Stimulated activated CD4-positive, alpha-beta T cell treated with anti-CD3 and anti-CD28 coated beads, Interleukin-4, amount 100 ng/mL, for 48 hours (primary cell): ENCODE measurements at regions not wholly inside any gene's neighbourhood (a gene's known extent, or its start where the extent isn't known, plus 50 kb on each side); places are given as distances from the start of the nearest gene placed in this dataset.

ENCODE experiments used
- DNase-seq, 2 donors: peaks; one replicate each; pipeline ENCODE4 v3.0.0-alpha.2; 2020; ENCODE audit warnings: low read depth in 2 of 2

GRCh38 chr5:167696558-167697314, 594.7 kb upstream of the WWC1 start:
- DNase-seq, result no peak

- no peak for DNase-seq
These were observed 592.0 kb upstream of the WWC1 start for GRCh38 chr5:167699432-167699831.

- no peak for DNase-seq
These were observed 590.4 kb upstream of the WWC1 start for GRCh38 chr5:167701051-167701450.

- no peak for DNase-seq
These were observed 589.4 kb upstream of the WWC1 start for GRCh38 chr5:167702014-167702413.

GRCh38 chr5:167708449-167708848, 583.0 kb upstream of the WWC1 start:
- no peak for DNase-seq

- DNase-seq, result no peak
These were observed 581.8 kb upstream of the WWC1 start for GRCh38 chr5:167709625-167710024.

- DNase-seq, result no peak
These were observed 580.9 kb upstream of the WWC1 start for GRCh38 chr5:167710444-167711073.

GRCh38 chr5:167712986-167713585, 578.4 kb upstream of the WWC1 start:
- DNase-seq, result no peak

GRCh38 chr5:167713896-167714295, 577.5 kb upstream of the WWC1 start:
- DNase-seq, result no peak

GRCh38 chr5:167716126-167716775, 575.2 kb upstream of the WWC1 start:
- no peak for DNase-seq

GRCh38 chr5:167720259-167720658, 571.2 kb upstream of the WWC1 start:
- DNase-seq, result no peak

- DNase-seq, result no peak
These were observed 570.7 kb upstream of the WWC1 start for GRCh38 chr5:167720676-167721260.

GRCh38 chr5:167721926-167722440, 569.5 kb upstream of the WWC1 start:
- no peak for DNase-seq

- DNase-seq, result peak; percentile 42 to 55
These were observed 568.1 kb upstream of the WWC1 start for GRCh38 chr5:167723254-167723871.

- DNase-seq, result no peak
These were observed 566.2 kb upstream of the WWC1 start for GRCh38 chr5:167725264-167725663.

GRCh38 chr5:167725741-167726140, 565.7 kb upstream of the WWC1 start:
- no peak for DNase-seq

- DNase-seq, result no peak
These were observed 564.8 kb upstream of the WWC1 start for GRCh38 chr5:167726642-167727041.

- no peak for DNase-seq
These were observed 561.3 kb upstream of the WWC1 start for GRCh38 chr5:167730121-167730520.

GRCh38 chr5:167730656-167731055, 560.8 kb upstream of the WWC1 start:
- DNase-seq, result no peak

- no peak for DNase-seq
These were observed 559.5 kb upstream of the WWC1 start for GRCh38 chr5:167731951-167732350.

- no peak for DNase-seq
These were observed 558.9 kb upstream of the WWC1 start for GRCh38 chr5:167732499-167732898.

GRCh38 chr5:167736992-167737391, 554.5 kb upstream of the WWC1 start:
- no peak for DNase-seq
